SK-N-SH treated with all-trans-retinoic acid at 6 μM for 48 hours (cell line): ENCODE measurements at regions not wholly inside any gene's neighbourhood (a gene's known extent, or its start where the extent isn't known, plus 50 kb on each side); places are given as distances from the start of the nearest gene placed in this dataset.

Experiments
- ATAC-seq: fragments of 200-7000 bp; cut with Tn5 transposase; 3 replicates; pipeline ENCODE4 v1.9.1; 2020; ENCODE audit warnings: mild to moderate bottlenecking, moderate library complexity
- ARNTL ChIP-seq: fragments of 450-650 bp; formaldehyde crosslinking; IDR thresholded peaks from 2 replicates; pipeline ENCODE4 v1.5.0; 2020; ENCODE audit warnings: low read depth, mild to moderate bottlenecking, moderate library complexity, borderline replicate concordance
- BACH2 ChIP-seq: fragments of 250-450 bp; sonication (Bioruptor Pico); IDR thresholded peaks from 2 replicates; pipeline ENCODE4 v1.9.0; 2021; ENCODE audit warnings: mild to moderate bottlenecking, borderline replicate concordance
- CREB5 ChIP-seq: fragments of 250-450 bp; sonication (Bioruptor Pico); IDR thresholded peaks from 2 replicates; pipeline ENCODE4 v1.5.1; 2020; ENCODE audit warnings: low read depth, mild to moderate bottlenecking, moderate library complexity
- CSDC2 ChIP-seq: fragments of 250-450 bp; sonication (Bioruptor Pico); IDR thresholded peaks from 2 replicates; pipeline ENCODE4 v1.5.0; 2020; ENCODE audit warnings: mild to moderate bottlenecking, moderate library complexity
- CSRNP3 ChIP-seq: fragments of 250-450 bp; sonication (Bioruptor Pico); IDR thresholded peaks from 2 replicates; pipeline ENCODE4 v1.5.1; 2021; ENCODE audit warnings: mild to moderate bottlenecking, moderate library complexity
- ESRRG ChIP-seq: fragments of 250-450 bp; sonication (Bioruptor Pico); IDR thresholded peaks from 2 replicates; pipeline ENCODE4 v1.6.1; 2021; ENCODE audit warnings: mild to moderate bottlenecking
- GLIS3 ChIP-seq: fragments of 250-450 bp; sonication (Bioruptor Pico); IDR thresholded peaks from 2 replicates; pipeline ENCODE4 v1.5.0; 2020; ENCODE audit warnings: mild to moderate bottlenecking, moderate library complexity
- ISL1 ChIP-seq: fragments of 250-450 bp; sonication (Bioruptor Pico); IDR thresholded peaks from 2 replicates; pipeline ENCODE4 v2.1.2; 2022; ENCODE audit warnings: mild to moderate bottlenecking, moderate library complexity
- OSR1 ChIP-seq: fragments of 250-450 bp; sonication (Bioruptor Pico); IDR thresholded peaks from 2 replicates; pipeline ENCODE4 v1.8.0; 2022; ENCODE audit warnings: moderate library complexity, mild to moderate bottlenecking, inconsistent platforms
- POU6F1 ChIP-seq: fragments of 250-450 bp; sonication (Bioruptor Pico); IDR thresholded peaks from 2 replicates; pipeline ENCODE4 v1.8.0; 2021; ENCODE audit warnings: low read depth, mild to moderate bottlenecking, moderate library complexity, borderline replicate concordance
- PPARA ChIP-seq: fragments of 250-450 bp; sonication (Bioruptor Pico); IDR thresholded peaks from 2 replicates; pipeline ENCODE4 v1.5.0; 2020; ENCODE audit warnings: mild to moderate bottlenecking, borderline replicate concordance
- RARB ChIP-seq: fragments of 250-450 bp; sonication (Bioruptor Pico); IDR thresholded peaks from 2 replicates; pipeline ENCODE4 v1.8.0; 2021; ENCODE audit warnings: mild to moderate bottlenecking, moderate library complexity
- TCF4 ChIP-seq: fragments of 250-450 bp; sonication (Bioruptor Pico); IDR thresholded peaks from 2 replicates; pipeline ENCODE4 v1.8.0; 2021; ENCODE audit warnings: mild to moderate bottlenecking, moderate library complexity, borderline replicate concordance
- TOX ChIP-seq: fragments of 250-450 bp; sonication (Bioruptor Pico); IDR thresholded peaks from 2 replicates; pipeline ENCODE4 v1.8.0; 2021; ENCODE audit warnings: mild to moderate bottlenecking, moderate library complexity, borderline replicate concordance
- TSHZ2 ChIP-seq: fragments of 250-450 bp; sonication (Bioruptor Pico); IDR thresholded peaks from 2 replicates; pipeline ENCODE4 v1.5.0; 2020; ENCODE audit warnings: mild to moderate bottlenecking, moderate library complexity
- ZC3H10 ChIP-seq: fragments of 250-450 bp; sonication (Bioruptor Pico); IDR thresholded peaks from 2 replicates; pipeline ENCODE4 v1.5.1; 2021; ENCODE audit warnings: mild to moderate bottlenecking, moderate library complexity
- ZFP3 ChIP-seq: fragments of 250-450 bp; sonication (Bioruptor Pico); IDR thresholded peaks from 2 replicates; pipeline ENCODE4 v1.5.0; 2020; ENCODE audit warnings: mild to moderate bottlenecking, moderate library complexity
- ZFP30 ChIP-seq: fragments of 450-650 bp; formaldehyde crosslinking; IDR thresholded peaks from 2 replicates; pipeline ENCODE4 v1.5.0; 2022; ENCODE audit warnings: mild to moderate bottlenecking, moderate library complexity
- ZNF565 ChIP-seq: fragments of 450-650 bp; formaldehyde crosslinking; conservative IDR thresholded peaks from 2 replicates; pipeline ENCODE4 v1.5.0; 2020; ENCODE audit warnings: low read depth, mild to moderate bottlenecking, moderate library complexity
- ZNF70 ChIP-seq: fragments of 450-650 bp; formaldehyde crosslinking; IDR thresholded peaks from 2 replicates; pipeline ENCODE4 v1.5.0; 2020; ENCODE audit warnings: mild to moderate bottlenecking, moderate library complexity
- ZNF8 ChIP-seq: fragments of 450-650 bp; formaldehyde crosslinking; IDR thresholded peaks from 2 replicates; pipeline ENCODE4 v1.5.0; 2020; ENCODE audit warnings: mild to moderate bottlenecking, moderate library complexity

- no peak for TF ChIP-seq CSDC2 (CRISPR knock-in tag)
- no peak for TF ChIP-seq ESRRG (CRISPR knock-in tag)
- no peak for TF ChIP-seq RARB (CRISPR knock-in tag)
- no peak for TF ChIP-seq OSR1 (CRISPR knock-in tag)
- no peak for TF ChIP-seq ZNF70 (CRISPR knock-in tag)
- TF ChIP-seq ZFP3 (CRISPR knock-in tag) = no peak
- no peak for TF ChIP-seq CSRNP3
- no peak for TF ChIP-seq ZC3H10 (CRISPR knock-in tag)
- no peak for TF ChIP-seq TSHZ2 (CRISPR knock-in tag)
- TF ChIP-seq TOX (CRISPR knock-in tag) = no peak
- TF ChIP-seq CREB5 = no peak
- ATAC-seq = no peak
Measured at GRCh38 chr7:66537876-66538275, 90.8 kb upstream of the KCTD7 start.

GRCh38 chr7:66539264-66539623 lies 89.4 kb upstream of the KCTD7 start:
- ATAC-seq = no peak
- TF ChIP-seq CSDC2 (CRISPR knock-in tag) = no peak
- TF ChIP-seq ZNF565 (CRISPR knock-in tag) = no peak
- no peak for TF ChIP-seq TSHZ2 (CRISPR knock-in tag)
- no peak for TF ChIP-seq CSRNP3
- TF ChIP-seq OSR1 (CRISPR knock-in tag) = no peak
- TF ChIP-seq ZFP3 (CRISPR knock-in tag) = no peak
- TF ChIP-seq PPARA (CRISPR knock-in tag) = no peak
- TF ChIP-seq TCF4 (CRISPR knock-in tag) = no peak
- TF ChIP-seq ZNF70 (CRISPR knock-in tag) = no peak
- TF ChIP-seq BACH2 (CRISPR knock-in tag) = no peak
- no peak for TF ChIP-seq CREB5
- TF ChIP-seq RARB (CRISPR knock-in tag) = no peak
- TF ChIP-seq ZFP30 (CRISPR knock-in tag) = no peak
- TF ChIP-seq ESRRG (CRISPR knock-in tag) = no peak
- TF ChIP-seq ZNF8 = no peak
- no peak for TF ChIP-seq TOX (CRISPR knock-in tag)
- TF ChIP-seq ISL1 = no peak
- TF ChIP-seq GLIS3 = no peak

GRCh38 chr7:66539902-66540375 lies 88.7 kb upstream of the KCTD7 start:
- no peak for ATAC-seq
- TF ChIP-seq TOX (CRISPR knock-in tag) (no peak), CREB5 (no peak), ESRRG (CRISPR knock-in tag) (no peak), POU6F1 (CRISPR knock-in tag) (no peak), ZFP3 (CRISPR knock-in tag) (no peak), TCF4 (CRISPR knock-in tag) (no peak), ARNTL (CRISPR knock-in tag) (no peak)
